ENCODE measurements at regions not wholly inside any gene's neighbourhood (a gene's known extent, or its start where the extent isn't known, plus 50 kb on each side); places are given as distances from the start of the nearest gene placed in this dataset.

DNA sequence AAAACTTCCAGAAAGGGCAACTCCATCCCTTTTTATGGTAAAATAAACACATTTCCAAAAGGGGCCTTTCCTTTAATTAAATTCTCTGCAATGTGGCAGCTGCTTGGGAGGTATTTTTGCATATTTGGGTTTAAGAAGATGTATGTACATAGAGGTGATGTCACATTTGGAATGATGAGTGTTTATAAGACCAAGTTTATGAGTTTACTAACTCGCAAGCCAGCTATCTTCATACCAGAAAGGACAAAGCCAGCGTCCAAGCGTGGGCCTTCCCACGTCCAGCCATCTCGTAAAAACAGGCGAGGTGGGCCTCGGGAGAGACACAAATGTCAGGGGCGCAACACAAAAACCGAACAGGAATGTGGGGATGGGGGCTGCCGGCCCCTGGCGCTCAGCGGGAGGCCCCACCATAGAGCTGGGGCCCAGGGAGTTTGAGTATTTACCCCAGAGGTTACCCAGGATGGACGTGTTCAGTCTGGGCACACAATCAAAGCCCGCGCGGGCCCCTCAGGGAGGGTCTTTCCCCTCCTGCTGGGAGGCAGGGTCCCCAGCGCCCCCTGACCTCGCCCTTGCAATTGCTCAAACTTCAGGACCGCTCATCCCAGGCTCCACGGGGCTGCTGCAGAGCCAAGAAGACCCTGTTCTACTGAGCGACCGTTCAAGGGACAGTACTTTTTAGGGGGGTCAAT lies 137.3 kb downstream of the TWIST2 start:
- no peak for DNase-seq (ENCODE audit: low spot score)

DNA sequence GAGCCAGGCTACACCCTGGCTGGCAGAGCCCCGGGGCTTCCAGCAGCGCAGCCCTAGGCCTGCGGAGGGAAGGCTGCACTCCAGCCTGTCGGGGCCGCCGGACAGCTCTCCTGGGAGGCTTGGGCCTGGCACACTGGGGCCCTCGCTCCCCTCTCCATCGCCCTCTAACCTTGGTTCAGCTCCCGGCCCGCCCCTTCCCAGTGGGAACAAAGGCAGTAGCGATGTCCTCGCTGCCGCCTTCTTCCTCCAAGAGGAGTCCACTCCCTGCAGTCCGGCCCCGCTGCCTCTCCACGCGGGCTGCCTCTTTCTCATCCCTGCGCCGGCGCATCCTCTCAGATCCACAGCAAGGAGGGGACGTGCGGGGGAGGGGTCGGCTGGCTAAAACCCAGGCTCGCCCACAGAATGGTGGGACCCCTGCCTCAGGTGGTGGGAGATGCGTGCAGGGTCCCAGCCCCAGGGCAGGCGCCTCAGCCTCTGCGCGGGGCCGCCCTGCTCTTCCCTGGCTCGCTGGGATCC lies 138.1 kb downstream of the TWIST2 start:
- DNase-seq (ENCODE audit: low spot score), result no peak

DNA sequence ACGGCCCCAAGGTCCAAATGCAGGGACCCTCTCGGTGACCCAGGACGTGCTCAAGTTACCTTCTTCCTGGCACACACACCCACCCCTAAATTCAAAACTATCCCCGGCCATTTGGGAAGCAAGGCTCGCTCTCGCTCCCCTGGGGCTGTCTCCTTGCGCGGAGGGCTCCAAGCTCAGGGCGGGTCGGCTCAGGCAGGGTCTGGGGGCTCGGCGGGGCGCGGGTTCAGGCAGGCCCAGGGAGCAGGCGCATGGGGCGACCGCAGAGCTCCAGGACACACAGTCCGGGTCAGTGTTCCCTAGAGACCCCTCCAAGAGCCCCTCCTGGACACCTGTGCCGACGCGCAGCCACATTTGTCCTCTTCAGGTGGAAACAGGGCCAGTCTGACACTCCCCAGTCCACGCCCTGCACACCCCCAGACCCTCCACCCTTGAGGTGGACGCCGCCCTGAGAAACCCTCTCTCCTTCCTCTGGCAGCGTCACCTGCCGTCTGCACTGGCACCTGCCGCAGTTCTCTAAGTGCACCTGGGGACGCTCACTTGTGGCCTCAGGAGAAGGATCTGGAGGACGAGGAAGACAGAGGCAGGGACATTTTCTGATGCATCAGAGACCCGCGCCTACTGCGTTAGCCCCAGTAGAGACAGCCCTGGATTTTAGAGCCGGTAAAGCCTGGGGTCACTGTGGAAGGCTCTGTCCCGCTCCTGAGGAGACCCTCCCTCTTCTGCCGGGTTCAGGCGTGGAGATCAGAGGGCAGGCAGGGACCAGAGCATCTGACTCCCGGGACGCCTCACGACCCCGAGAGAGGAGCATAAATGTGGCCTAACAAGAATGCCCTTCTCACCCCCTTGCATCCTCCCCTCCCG lies 138.8 kb downstream of the TWIST2 start:
- DNase-seq (ENCODE audit: low spot score), result no peak

DNA sequence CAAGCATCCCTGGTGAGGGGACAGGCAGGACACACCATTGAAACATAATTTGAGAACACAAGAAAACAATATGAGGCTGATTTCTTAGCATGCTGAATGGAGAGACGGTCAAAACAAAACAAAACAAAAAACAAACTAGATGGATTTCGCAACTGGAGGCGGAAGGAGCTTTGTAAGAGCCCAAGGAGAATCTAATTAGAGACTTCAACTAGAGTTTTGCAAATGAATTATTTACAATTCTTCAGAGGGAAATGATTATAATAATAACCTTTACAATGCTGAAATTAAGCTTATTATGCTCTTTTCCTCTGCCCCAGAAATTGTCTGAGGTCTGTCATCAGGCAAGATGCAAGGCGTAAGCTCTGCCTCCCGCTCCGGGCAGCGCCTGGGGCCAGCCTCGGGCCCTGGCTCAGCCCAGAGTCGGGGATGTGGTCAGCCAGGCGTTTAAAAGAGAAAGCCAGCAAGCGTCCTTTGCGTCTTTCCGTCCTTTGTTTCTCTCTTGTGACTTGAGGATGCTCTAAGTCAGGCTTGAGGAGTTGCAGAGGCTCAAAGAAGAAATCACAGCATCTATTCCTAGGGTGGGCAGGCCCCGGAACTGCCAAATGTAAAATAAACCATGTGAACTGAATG lies 139.6 kb downstream of the TWIST2 start:
- no peak for DNase-seq (ENCODE audit: low spot score)

DNA sequence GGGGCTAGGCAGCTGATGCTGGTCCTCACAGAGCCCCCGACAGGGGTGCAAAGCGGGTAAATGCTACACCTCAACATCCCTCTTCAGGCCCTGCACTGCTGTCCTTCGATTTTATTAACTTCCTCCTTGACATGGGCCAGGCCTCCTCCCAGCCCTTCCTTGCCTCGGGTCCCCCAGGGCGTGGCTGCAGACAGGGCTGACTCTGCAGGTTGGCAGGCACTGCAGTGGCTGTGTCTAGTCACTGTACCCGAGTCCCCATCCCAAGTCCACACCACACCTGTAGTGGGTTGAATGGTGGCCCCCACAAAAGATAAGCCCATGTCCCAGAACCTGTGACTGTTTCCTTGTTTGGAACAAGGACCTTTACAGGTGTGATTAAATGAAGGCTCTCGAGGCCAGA lies 140.2 kb downstream of the TWIST2 start:
- no peak for DNase-seq (ENCODE audit: low spot score)

GRCh38 chr2:238988752-238989151 lies 140.9 kb downstream of the TWIST2 start:
- DNase-seq (ENCODE audit: low spot score), result no peak

DNA sequence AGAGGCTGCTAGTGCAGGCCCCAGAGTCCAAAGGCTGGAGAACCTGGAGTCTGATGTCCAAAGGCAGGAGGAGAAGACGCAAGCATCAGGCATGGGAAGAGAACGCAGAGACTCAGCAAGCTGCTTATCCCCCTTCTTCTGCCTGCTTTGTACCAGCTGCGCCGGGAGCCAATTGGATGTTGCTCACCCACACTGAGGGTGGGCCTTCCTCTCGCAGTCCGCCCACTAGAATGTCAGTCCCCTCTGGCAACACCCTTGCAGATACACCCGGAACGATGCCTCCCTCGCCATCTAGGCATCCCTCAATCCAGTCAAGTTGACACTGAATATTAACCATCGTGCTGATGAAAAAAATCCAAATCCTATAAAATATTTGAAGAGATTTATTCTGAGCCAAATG lies 141.6 kb downstream of the TWIST2 start:
- no peak for DNase-seq (ENCODE audit: low spot score)

DNA sequence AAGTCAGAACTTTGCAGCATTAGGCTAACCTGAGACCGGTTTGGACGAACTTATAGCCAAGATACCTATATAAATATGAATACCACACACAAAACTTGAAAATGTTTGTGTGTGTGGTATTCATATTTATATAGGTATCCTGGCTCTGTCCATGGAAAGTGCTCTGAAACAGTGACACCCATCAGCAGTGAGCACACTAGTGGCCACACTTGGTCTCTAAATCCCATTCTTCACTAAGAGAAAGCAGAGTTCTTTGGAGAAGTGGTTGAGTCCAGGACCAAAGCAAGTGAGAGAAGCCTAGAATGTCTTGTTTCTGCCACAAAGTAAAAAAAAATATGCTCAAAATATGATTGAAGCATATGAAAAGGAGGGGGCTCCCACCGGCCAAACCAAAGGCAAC lies 146.5 kb downstream of the TWIST2 start:
- no peak for DNase-seq (ENCODE audit: low spot score)

DNA sequence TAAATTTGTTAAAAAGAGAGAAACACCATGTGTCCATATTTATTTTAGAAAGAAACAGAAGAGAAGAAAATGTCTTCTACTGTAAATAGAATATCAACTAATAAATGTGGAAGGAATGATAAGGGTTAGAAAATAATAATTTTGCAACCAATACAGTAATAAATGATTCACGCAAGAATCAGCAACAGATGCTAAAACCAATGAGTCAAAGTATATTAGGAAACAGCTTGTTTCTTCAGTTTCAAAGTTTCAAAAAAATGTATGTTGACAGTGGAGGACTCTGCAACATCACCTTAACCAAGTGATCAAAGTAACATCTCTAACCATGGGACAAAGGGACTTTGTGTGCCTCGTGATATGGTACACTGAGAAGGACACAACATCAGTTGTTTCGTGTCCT lies 147.0 kb downstream of the TWIST2 start:
- DNase-seq (ENCODE audit: low spot score), result no peak

DNA sequence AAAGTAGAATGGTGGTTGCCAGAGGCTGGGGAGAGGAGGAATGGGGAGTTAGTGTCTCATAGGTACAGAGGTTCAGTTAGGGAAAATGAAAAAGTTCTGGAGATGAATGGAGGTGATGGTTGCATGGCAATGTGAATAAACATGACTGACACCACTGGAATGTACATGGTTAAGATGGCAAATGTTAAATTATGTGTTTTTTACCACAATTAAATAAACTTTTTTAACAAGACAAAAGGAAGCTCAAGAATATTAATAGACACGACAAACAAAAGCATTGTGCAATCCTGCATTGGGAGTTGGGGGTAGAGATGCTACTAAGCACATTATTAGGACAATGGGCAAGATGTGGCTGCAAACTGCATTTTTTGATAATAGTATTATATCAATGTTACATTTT lies 147.7 kb downstream of the TWIST2 start:
- no peak for DNase-seq (ENCODE audit: low spot score)

GRCh38 chr2:238996331-238997136 lies 148.6 kb downstream of the TWIST2 start:
- DNase-seq (ENCODE audit: low spot score), result no peak

DNA sequence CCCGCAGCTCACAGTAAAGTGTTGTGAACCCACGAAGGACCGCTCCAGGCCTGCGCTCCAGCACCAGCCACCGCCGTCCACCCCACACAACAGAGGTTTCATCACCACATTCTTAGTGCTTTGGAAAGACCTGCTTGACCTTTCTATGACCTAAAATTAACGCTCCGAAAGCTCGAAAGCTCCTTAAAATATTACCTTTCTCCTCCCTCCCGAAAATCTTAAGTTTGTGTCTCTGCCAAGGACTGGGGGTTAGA lies 149.2 kb downstream of the TWIST2 start:
- DNase-seq (ENCODE audit: low spot score), result no peak

DNA sequence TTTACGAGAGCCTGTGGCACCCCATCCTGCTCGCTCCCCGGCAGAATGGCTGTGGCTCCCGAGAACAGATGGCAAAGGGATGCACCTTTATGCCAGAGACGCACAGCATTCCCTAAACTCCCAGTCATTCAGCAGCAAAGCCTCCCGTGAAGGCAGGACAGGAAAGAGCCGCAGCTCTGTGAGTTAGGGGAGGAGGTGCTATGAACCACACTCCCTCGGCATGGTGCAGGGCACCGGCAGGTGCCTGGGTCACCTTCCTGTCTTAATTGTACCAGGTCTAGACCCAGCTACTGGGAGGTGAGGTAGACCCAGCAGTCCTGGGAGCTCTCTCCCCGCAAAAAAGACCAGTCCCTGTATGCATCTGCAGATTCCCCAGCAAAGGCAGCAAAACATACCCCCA lies 149.8 kb downstream of the TWIST2 start:
- no peak for DNase-seq (ENCODE audit: low spot score)
